ENCODE measurements at regions not wholly inside any gene's neighbourhood (a gene's known extent, or its start where the extent isn't known, plus 50 kb on each side); places are given as distances from the start of the nearest gene placed in this dataset.
A peak's percentile ranks its signal among the peaks of the same experiment; 100 is the strongest.
"Not testable (repeated sequence)": the region's sequence is repeated elsewhere in the genome, so short reads cannot be mapped to it uniquely, and the experiment has no call there.

- WGBS, 2 donors, result 56 to 64% methylated on average over 11 of the region's 11 CpGs
- DNase-seq (ENCODE audit: low spot score in 2 of 2), result no peak
- TF ChIP-seq POLR2A (IDR thresholded peaks at IDR 0.05), result no peak
- intact Hi-C loops (cut with DNase I; ENCODE audit: low total_unique reads), result no loop called here
- no peak overlapping the region for H3K4me3 ChIP-seq (ENCODE audit: low read depth, poor library complexity, severe bottlenecking)
Measured at GRCh38 chr5:3091040-3091774, 339.7 kb upstream of the IRX2 start.

GRCh38 chr5:3090305-3090704 is 338.8 kb upstream of the IRX2 start:
- H3K4me3 ChIP-seq (ENCODE audit: low read depth, poor library complexity, severe bottlenecking); intact Hi-C loops (cut with DNase I; ENCODE audit: low total_unique reads): not testable (repeated sequence)
- DNase-seq (ENCODE audit: low spot score in 2 of 2), result peak in 1 of 2 donors; percentile 40
- WGBS, 2 donors, result 87 to 91% methylated on average over 6 of the region's 6 CpGs

- H3K4me3 ChIP-seq (ENCODE audit: low read depth, poor library complexity, severe bottlenecking), result no peak overlapping the region
- no peak for TF ChIP-seq CTCF (IDR thresholded peaks at IDR 0.05)
- TF ChIP-seq POLR2A (IDR thresholded peaks at IDR 0.05), result no peak
- DNase-seq (ENCODE audit: low spot score in 2 of 2), result no peak
- intact Hi-C loops (cut with DNase I; ENCODE audit: low total_unique reads), result no loop called here
- WGBS, 2 donors, result 83 to 84% methylated on average over 9 of the region's 9 CpGs
Measured at GRCh38 chr5:3080366-3080765, 328.9 kb upstream of the IRX2 start.

- no peak overlapping the region for H3K4me3 ChIP-seq (ENCODE audit: low read depth, poor library complexity, severe bottlenecking)
- intact Hi-C loops (cut with DNase I; ENCODE audit: low total_unique reads), result no loop called here
- TF ChIP-seq CTCF (IDR thresholded peaks at IDR 0.05) (no peak), POLR2A (IDR thresholded peaks at IDR 0.05) (no peak)
- 78 to 80% methylated on average over 10 of the region's 10 CpGs for WGBS, 2 donors
- no peak for DNase-seq (ENCODE audit: low spot score in 2 of 2)
Measured at GRCh38 chr5:3077684-3078083, 326.2 kb upstream of the IRX2 start.

GRCh38 chr5:3075309-3075708 is 323.8 kb upstream of the IRX2 start:
- TF ChIP-seq POLR2A (IDR thresholded peaks at IDR 0.05), result no peak
- no peak for TF ChIP-seq CTCF (IDR thresholded peaks at IDR 0.05)
- 47 to 84% methylated on average over 2 of the region's 2 CpGs for WGBS, 2 donors
- H3K4me3 ChIP-seq (ENCODE audit: low read depth, poor library complexity, severe bottlenecking), result no peak overlapping the region
- no peak for DNase-seq (ENCODE audit: low spot score in 2 of 2)
- intact Hi-C loops (cut with DNase I; ENCODE audit: low total_unique reads), result no loop called here

GRCh38 chr5:3068401-3068800 is 316.9 kb upstream of the IRX2 start:
- 54 to 60% methylated on average over 5 of the region's 5 CpGs for WGBS, 2 donors
- no peak overlapping the region for H3K4me3 ChIP-seq (ENCODE audit: low read depth, poor library complexity, severe bottlenecking)
- TF ChIP-seq POLR2A (IDR thresholded peaks at IDR 0.05), result no peak
- TF ChIP-seq CTCF (IDR thresholded peaks at IDR 0.05), result no peak
- no peak for DNase-seq (ENCODE audit: low spot score in 2 of 2)
- intact Hi-C loops (cut with DNase I; ENCODE audit: low total_unique reads), result no loop called here

- intact Hi-C loops (cut with DNase I; ENCODE audit: low total_unique reads), result loop anchor here (5.0 kb wide), 1 partner anchor 1163 kb away; no protein-coding TSS in a partner anchor
- DNase-seq (ENCODE audit: low spot score in 2 of 2), result no peak
- WGBS, 2 donors, result 79 to 80% methylated on average over 2 of the region's 2 CpGs
- no peak overlapping the region for H3K4me3 ChIP-seq (ENCODE audit: low read depth, poor library complexity, severe bottlenecking)
- TF ChIP-seq CTCF (IDR thresholded peaks at IDR 0.05) (no peak), POLR2A (IDR thresholded peaks at IDR 0.05) (no peak)
Measured at GRCh38 chr5:3060283-3060682, 308.8 kb upstream of the IRX2 start.

All from lower leg skin (tissue), 4 donors.